ENCODE measurements at regions not wholly inside any gene's neighbourhood (a gene's known extent, or its start where the extent isn't known, plus 50 kb on each side); places are given as distances from the start of the nearest gene placed in this dataset.

DNA sequence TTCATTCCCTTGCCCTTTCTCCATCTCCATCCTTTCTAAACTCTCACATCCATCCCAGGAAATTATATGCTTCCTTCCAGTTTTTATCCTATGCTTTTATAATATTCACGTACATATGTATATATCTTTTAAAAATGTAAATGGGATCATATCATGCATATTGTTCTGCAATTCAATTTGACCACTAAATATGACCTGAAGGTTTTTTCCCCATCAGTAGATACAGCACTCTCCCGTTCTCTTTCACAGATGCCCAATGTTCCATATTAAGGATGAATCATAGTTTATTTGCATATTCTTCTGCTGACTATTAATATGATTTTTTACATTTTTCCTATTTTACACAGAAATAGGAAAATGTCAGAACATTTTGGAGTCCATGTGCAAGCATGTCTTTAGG lies 213.3 kb upstream of the PARD3B start:
- TF ChIP-seq, protein P1, sequence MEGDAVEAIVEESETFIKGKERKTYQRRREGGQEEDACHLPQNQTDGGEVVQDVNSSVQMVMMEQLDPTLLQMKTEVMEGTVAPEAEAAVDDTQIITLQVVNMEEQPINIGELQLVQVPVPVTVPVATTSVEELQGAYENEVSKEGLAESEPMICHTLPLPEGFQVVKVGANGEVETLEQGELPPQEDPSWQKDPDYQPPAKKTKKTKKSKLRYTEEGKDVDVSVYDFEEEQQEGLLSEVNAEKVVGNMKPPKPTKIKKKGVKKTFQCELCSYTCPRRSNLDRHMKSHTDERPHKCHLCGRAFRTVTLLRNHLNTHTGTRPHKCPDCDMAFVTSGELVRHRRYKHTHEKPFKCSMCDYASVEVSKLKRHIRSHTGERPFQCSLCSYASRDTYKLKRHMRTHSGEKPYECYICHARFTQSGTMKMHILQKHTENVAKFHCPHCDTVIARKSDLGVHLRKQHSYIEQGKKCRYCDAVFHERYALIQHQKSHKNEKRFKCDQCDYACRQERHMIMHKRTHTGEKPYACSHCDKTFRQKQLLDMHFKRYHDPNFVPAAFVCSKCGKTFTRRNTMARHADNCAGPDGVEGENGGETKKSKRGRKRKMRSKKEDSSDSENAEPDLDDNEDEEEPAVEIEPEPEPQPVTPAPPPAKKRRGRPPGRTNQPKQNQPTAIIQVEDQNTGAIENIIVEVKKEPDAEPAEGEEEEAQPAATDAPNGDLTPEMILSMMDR (IDR thresholded peaks at IDR 0.05), result no peak
- no peak for TF ChIP-seq POLR2A (IDR thresholded peaks at IDR 0.05)

Measured in stomach (tissue), 4 donors.